HEK293T (cell line): ENCODE measurements at regions not wholly inside any gene's neighbourhood (a gene's known extent, or its start where the extent isn't known, plus 50 kb on each side); places are given as distances from the start of the nearest gene placed in this dataset.

Experiments used
- CTCF ChIA-PET: fragments of 350-600 bp; formaldehyde crosslinking; extraction: SDS; loops from one replicate; lab custom pipeline; 2021; ENCODE audit warnings: antibody characterized with exemption, inconsistent platforms; lab: Yijun Ruan, JAX
- POLR2A ChIA-PET: fragments of 350-600 bp; formaldehyde crosslinking; extraction: SDS; loops from one replicate; lab custom pipeline; 2020; ENCODE audit warnings: antibody characterized with exemption, inconsistent platforms; lab: Yijun Ruan, JAX
- DNase-seq: peaks from one replicate; pipeline ENCODE4 v3.0.0; 2012; ENCODE audit warnings: mixed read lengths; ENCODE audit errors: extremely low spot score
- ARNT ChIP-seq: fragments of 450-650 bp; IDR thresholded peaks from 2 replicates; pipeline ENCODE4 v1.6.1; 2017; ENCODE audit warnings: mild to moderate bottlenecking
- BHLHE40 ChIP-seq: fragments of 450-650 bp; IDR thresholded peaks from 2 replicates; pipeline ENCODE4 v1.6.1; 2016; ENCODE audit warnings: mild to moderate bottlenecking, moderate library complexity, borderline replicate concordance
- CTBP1 ChIP-seq: fragments of 450-650 bp; IDR thresholded peaks from 2 replicates; pipeline ENCODE4 v1.6.1; 2016; ENCODE audit warnings: borderline replicate concordance
- ELF4 ChIP-seq: fragments of 450-650 bp; IDR thresholded peaks from 2 replicates; pipeline ENCODE4 v1.6.1; 2017; ENCODE audit warnings: antibody characterized with exemption
- FOXA1 ChIP-seq: fragments of 450-650 bp; IDR thresholded peaks from 2 replicates; pipeline ENCODE4 v1.6.1; 2016; ENCODE audit warnings: mild to moderate bottlenecking
- FOXK2 ChIP-seq: fragments of 450-650 bp; IDR thresholded peaks from 2 replicates; pipeline ENCODE4 v1.6.1; 2016; ENCODE audit warnings: mild to moderate bottlenecking
- FOXM1 ChIP-seq: fragments of 450-650 bp; IDR thresholded peaks from 2 replicates; pipeline ENCODE4 v1.6.1; 2017; ENCODE audit warnings: mild to moderate bottlenecking, borderline replicate concordance
- HDGF ChIP-seq: fragments of 450-650 bp; IDR thresholded peaks from 2 replicates; pipeline ENCODE4 v1.6.1; 2017; ENCODE audit warnings: antibody characterized with exemption, borderline replicate concordance
- L3MBTL2 ChIP-seq: fragments of 450-650 bp; conservative IDR thresholded peaks from 2 replicates; pipeline ENCODE4 v1.6.1; 2016; ENCODE audit warnings: mild to moderate bottlenecking
- LEF1 ChIP-seq: fragments of 450-650 bp; IDR thresholded peaks from 2 replicates; pipeline ENCODE4 v1.6.1; 2017; ENCODE audit warnings: mild to moderate bottlenecking, borderline replicate concordance
- NFRKB ChIP-seq: fragments of 450-650 bp; IDR thresholded peaks from 2 replicates; pipeline ENCODE4 v1.6.1; 2016; ENCODE audit warnings: mild to moderate bottlenecking, moderate library complexity
- SP1 ChIP-seq: fragments of 450-650 bp; IDR thresholded peaks from 2 replicates; pipeline ENCODE4 v1.6.1; 2017
- SUZ12 ChIP-seq: fragments of 450-650 bp; IDR thresholded peaks from 2 replicates; pipeline ENCODE4 v1.6.1; 2016; ENCODE audit warnings: mild to moderate bottlenecking
- TARDBP ChIP-seq: fragments of 450-650 bp; IDR thresholded peaks from 2 replicates; pipeline ENCODE4 v1.6.1; 2016
- ZNF384 ChIP-seq: fragments of 450-650 bp; IDR thresholded peaks from 2 replicates; pipeline ENCODE4 v1.6.1; 2016
- TF ChIP-seq, protein P1 (sequence below): fragments of 450-650 bp; IDR thresholded peaks from 2 replicates; pipeline ENCODE4 v1.6.1; 2016

DNA sequence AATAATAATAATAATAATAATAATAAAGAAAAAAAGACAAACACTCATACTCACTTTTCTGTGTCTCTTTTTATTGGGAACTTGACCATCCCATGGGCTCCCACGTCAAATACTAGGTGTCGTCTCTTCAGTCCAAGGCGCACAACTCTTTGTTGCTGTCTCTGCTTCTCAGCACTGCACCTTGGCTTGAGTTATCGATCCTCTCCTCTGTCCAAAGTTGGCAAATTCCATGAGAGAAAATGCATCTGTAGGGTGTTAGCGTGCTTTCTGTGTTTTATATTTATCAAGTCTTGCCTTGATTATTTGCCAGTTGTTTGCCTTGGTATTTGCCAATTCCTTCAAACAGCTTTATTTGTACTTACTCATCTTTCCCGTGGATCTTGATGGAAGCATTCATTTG, 653.7 kb downstream of the CDH18 start:
- DNase-seq, result no peak
- no peak for TF ChIP-seq L3MBTL2
- TF ChIP-seq HDGF, result no peak
- no peak for TF ChIP-seq ZNF384
- TF ChIP-seq, protein P1, sequence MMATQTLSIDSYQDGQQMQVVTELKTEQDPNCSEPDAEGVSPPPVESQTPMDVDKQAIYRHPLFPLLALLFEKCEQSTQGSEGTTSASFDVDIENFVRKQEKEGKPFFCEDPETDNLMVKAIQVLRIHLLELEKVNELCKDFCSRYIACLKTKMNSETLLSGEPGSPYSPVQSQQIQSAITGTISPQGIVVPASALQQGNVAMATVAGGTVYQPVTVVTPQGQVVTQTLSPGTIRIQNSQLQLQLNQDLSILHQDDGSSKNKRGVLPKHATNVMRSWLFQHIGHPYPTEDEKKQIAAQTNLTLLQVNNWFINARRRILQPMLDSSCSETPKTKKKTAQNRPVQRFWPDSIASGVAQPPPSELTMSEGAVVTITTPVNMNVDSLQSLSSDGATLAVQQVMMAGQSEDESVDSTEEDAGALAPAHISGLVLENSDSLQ, result no peak
- TF ChIP-seq ELF4, result no peak
- TF ChIP-seq CTBP1, result no peak
- TF ChIP-seq FOXK2, result no peak
- TF ChIP-seq LEF1, result no peak
- TF ChIP-seq NFRKB, result no peak
- TF ChIP-seq TARDBP, result no peak
- no peak for TF ChIP-seq BHLHE40
- TF ChIP-seq ARNT, result no peak
- no peak for TF ChIP-seq SUZ12
- no peak for TF ChIP-seq FOXM1
- TF ChIP-seq FOXA1, result no peak
- POLR2A ChIA-PET, result no interaction called here
- CTCF ChIA-PET, result no interaction called here

GRCh38 chr5:19342942-19343341, 645.1 kb downstream of the CDH18 start:
- ChIA-PET POLR2A (no interaction called here), CTCF (no interaction called here)
- no peak for TF ChIP-seq LEF1
- no peak for TF ChIP-seq FOXA1
- TF ChIP-seq TARDBP, result no peak
- TF ChIP-seq FOXM1, result no peak
- no peak for TF ChIP-seq FOXK2
- no peak for DNase-seq

DNA sequence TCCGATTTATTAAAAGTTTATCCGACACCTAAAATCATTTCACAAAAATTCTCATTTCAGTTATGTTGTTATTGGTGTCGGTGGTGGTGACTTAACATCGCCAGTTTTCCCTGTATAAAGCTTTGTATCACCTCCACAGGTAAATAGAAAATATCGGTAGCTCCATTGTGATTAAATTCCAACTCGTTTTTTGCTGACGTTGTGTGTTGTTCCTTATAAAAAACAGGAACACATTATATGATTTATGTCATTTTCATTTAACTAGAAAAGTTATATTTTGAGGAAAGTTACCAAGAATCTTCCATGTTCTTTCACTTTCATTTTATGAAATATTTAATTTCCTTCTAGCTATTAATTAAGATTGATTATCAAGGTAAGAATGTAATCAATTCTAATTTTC, 635.9 kb downstream of the CDH18 start:
- CTCF ChIA-PET, result interaction anchor here (0.7 kb wide), 1 partner anchor 31 kb away, joined by 3 read pairs; no protein-coding TSS in a partner anchor
- DNase-seq, result no peak
- POLR2A ChIA-PET, result no interaction called here
- TF ChIP-seq FOXA1 (no peak), FOXM1 (no peak), SP1 (no peak), FOXK2 (no peak), LEF1 (no peak), BHLHE40 (no peak), L3MBTL2 (no peak), HDGF (no peak), SUZ12 (no peak), ELF4 (no peak), ZNF384 (no peak), ARNT (no peak), CTBP1 (no peak), TARDBP (no peak), NFRKB (no peak)
- TF ChIP-seq, protein P1, result no peak

- TF ChIP-seq L3MBTL2 (no peak), FOXA1 (no peak), SP1 (no peak), ELF4 (no peak), TARDBP (no peak), NFRKB (no peak), BHLHE40 (no peak), HDGF (no peak), FOXK2 (no peak)
- CTCF ChIA-PET, result no interaction called here
- DNase-seq, result no peak
- POLR2A ChIA-PET, result interaction anchor here (0.6 kb wide), 1 partner anchor 216 kb away, joined by 3 read pairs; no protein-coding TSS in a partner anchor
These were observed 619.0 kb downstream of the CDH18 start for GRCh38 chr5:19369048-19369447.

GRCh38 chr5:19369561-19369960, 618.4 kb downstream of the CDH18 start:
- CTCF ChIA-PET, result no interaction called here
- POLR2A ChIA-PET, result interaction anchor here (0.6 kb wide), 1 partner anchor 216 kb away, joined by 3 read pairs; no protein-coding TSS in a partner anchor
- TF ChIP-seq HDGF, result no peak
- DNase-seq, result no peak

DNA sequence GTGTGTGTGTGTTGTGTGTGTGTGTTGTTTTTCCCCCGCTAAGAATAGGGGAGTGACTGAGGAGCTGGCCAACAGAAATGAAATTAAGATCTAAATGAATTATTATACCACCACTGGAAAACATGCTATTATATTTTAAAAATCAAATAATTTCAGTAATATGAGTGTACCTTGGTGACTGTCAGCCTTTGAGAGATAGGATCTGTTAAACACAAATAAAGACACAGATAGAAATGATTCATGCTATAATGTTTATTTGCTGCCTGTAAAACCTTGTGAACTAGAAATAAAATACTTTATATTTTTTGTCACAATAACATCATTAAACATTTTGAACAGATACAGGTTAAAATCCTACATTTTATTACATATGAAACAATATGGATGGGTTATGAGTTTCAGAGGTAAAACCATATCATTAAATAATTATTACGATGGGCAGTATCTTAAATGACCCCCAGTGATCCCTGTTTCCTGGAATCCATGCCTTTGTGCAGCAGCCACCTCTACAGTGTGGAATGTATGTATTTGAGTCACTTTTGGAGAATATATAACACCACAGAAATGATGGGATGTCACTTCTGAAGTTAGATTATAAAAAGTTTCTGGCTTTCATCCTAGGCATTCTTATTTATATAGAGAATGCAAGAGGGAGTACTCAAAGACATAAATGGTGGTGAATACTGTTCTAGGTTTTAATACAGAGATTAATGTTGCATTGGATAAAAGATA, 617.2 kb downstream of the CDH18 start:
- POLR2A ChIA-PET, result no interaction called here
- no peak for DNase-seq
- no peak for TF ChIP-seq CTBP1
- TF ChIP-seq FOXM1, result no peak
- no peak for TF ChIP-seq HDGF
- no peak for TF ChIP-seq ZNF384
- no peak for TF ChIP-seq NFRKB
- CTCF ChIA-PET, result no interaction called here

GRCh38 chr5:19388391-19388790, 599.6 kb downstream of the CDH18 start:
- no peak for DNase-seq
- POLR2A ChIA-PET, result no interaction called here
- TF ChIP-seq ARNT (no peak), FOXK2 (no peak), FOXA1 (no peak)
- CTCF ChIA-PET, result no interaction called here

- ChIA-PET POLR2A (no interaction called here), CTCF (no interaction called here)
- DNase-seq, result no peak
- TF ChIP-seq, protein P1, result no peak
- no peak for TF ChIP-seq ZNF384
- no peak for TF ChIP-seq NFRKB
- no peak for TF ChIP-seq LEF1
- TF ChIP-seq FOXM1, result no peak
- no peak for TF ChIP-seq FOXA1
- no peak for TF ChIP-seq SP1
- no peak for TF ChIP-seq HDGF
- TF ChIP-seq ELF4, result no peak
- TF ChIP-seq FOXK2, result no peak
- no peak for TF ChIP-seq ARNT
- no peak for TF ChIP-seq SUZ12
These were observed 587.0 kb downstream of the CDH18 start for GRCh38 chr5:19401032-19401431.
